Activated CD4-positive, alpha-beta T cell treated with anti-CD3 and anti-CD28 coated beads for 4 hours (primary cell): ENCODE measurements at regions not wholly inside any gene's neighbourhood (a gene's known extent, or its start where the extent isn't known, plus 50 kb on each side); places are given as distances from the start of the nearest gene placed in this dataset.
"Not testable (repeated sequence)": the region's sequence is repeated elsewhere in the genome, so short reads cannot be mapped to it uniquely, and the experiment has no call there.

ENCODE experiments used
- DNase-seq, 2 donors: peaks; one replicate each; pipeline ENCODE4 v3.0.0-alpha.2; 2020

DNA sequence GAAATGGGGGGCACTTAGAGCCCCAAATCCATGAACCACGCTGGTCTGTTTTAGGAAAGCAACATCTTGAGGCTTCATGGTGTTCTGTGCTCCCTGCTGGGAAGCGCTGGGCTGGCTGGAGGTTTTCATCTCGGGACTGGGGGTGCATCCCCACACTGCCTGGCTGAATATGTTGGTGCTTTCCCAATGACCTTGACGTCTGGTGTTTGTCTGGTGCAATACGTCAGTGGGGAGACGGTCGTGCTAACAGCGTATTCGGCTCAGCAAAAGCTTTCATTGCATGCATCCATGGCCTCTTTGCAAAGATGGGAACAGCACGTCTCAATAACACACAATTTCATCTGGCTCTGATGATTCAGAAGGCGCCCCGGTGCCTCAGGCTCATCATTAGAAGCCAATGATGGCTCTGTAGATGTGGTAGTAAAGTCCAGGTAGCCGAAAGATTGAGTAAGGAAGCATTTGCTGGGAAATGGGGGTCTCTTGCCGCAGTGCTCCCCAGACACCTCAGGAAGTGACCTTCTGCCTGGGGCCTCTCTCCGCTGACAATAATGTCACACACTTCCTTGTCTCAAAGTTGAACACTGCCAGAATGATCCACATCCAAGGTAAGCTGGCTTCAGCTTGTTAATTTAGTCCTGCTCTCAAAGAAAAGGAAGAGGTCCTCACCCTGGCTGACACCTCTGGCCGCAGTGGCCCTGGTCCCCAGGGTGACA is 97.7 kb downstream of the ING1 start:
- DNase-seq = no peak

DNA sequence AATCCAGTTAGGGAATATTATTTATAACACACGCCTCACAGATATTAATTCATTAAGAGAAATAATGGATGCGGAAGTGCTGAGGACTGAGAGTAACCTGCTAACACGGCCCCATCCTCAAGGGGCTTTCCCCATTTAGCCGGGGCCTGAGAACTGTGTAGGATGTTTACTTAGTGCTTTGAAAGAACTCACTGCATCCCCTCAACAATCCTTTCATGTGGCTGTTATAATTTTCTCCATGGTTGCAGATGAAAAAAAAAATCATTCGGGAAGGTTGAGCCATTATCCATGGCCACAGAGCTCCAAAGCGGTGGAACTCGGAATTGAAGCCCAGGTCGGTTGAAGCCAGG is 98.2 kb downstream of the ING1 start:
- no peak for DNase-seq

DNA sequence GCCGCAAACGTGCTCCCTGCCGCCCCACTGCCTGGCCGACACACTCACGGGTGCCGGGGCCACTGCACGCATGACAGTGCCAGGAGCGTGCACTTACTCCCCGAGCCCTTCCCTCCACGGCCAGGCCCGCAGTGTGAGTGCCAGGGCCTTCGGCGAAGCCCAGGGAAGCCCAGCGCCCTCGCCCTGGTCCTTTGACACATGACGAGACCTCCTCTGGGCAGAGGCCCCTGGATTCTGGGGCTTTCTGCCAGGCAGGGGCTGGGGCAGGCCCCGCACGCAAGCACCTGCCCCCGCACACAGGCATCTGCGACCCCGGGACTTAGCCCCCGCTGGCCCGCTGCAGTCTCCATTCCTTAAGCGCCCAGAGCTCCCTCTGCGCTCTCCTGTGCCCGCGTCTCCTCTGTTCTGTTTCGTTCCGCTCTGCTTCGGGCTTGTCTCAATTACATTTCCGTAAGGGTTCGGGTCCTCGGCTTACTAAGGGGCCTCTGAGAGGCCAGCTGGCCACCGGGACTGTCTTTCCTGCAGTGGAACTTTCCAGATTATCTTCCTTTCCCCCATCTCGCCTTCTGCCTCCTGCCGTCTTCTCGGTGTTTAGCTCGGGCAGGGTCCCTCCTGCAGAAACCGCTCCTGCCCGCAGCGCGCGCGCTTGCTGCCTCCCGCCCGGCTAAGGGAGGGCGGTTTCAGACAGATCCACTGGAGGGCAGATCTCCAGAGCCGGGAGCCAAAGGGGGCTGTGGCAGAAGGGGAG is 98.8 kb downstream of the ING1 start:
- no peak for DNase-seq

DNA sequence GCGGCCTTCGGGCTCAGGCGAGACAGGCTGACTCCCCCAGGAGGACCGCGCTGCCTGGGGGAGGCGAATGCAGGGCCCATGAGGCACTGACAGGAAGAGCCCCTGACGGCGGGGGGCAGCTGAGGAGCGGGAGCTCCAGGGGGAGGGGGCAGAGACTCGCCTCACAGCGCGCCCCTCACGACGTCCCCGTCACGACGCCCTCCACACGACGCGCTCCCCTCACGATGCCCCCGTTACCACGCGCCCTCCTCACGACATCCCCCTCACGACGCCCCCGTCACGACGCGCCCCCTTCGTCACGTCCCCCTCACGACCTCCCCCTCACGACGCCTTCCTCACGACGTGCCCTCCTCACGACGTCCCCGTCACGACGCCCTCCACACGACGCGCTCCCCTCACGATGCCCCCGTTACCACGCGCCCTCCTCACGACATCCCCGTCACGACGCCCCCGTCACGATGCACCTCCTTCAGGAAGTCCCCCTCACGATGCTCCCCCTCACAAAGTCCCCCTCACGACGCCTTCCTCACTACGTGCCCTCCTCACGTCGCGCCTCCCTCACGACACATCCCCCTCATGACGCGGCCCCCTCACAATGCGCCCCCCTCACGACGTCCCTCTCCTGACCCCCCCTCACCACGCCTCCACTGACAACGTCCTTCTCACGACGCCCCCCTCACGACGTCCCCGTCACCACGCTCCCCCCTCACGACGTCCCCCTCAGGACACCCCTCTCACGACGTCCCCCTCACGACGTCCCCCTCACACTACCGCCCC is 99.6 kb downstream of the ING1 start:
- DNase-seq = no peak

DNA sequence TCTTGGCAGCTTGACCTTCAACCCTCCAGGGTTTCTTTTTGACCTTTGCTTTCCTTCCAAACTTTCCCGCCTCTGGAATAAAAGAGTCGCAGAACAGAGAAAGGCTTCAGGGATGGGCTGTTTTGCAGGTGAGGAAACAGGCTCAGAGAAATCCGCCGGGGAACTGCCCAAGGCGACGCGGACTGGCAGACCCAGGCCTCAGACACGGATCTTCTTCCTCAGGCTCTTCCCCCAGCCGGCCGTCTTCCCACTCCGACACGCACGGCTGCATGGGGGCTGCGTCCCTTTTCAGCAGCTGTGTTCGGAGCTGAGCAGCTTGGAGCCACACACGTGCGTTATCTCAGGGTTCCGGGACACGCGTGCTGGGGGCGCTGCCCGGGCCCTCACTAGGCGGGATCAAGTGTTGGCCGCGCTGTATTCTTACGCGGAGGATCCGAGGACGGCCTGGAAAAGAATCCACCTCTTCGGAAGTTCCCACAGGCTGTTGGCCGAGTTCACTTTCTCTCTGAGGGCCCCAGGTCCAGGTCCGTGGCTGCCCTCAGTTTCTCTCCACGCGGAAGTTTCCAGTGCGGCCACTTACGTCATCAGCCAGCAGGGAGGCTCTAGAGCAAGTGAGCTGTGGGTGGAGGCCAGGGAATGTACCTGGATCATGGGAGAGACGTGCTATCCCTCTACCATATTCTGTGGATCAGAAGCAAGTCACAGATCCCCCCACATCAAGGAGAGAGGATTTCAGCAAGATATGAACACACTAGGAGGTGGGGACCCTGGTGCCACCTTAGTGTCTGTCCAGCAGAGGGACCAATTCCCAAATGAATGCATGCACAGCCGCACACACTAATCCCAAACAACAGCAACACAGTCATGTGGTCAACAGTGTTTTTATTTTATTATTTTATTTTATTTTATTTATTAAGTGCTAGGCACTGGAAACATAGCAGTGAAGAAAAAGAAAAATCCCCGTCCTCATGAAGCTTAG is 100.4 kb downstream of the ING1 start:
- no peak for DNase-seq

DNA sequence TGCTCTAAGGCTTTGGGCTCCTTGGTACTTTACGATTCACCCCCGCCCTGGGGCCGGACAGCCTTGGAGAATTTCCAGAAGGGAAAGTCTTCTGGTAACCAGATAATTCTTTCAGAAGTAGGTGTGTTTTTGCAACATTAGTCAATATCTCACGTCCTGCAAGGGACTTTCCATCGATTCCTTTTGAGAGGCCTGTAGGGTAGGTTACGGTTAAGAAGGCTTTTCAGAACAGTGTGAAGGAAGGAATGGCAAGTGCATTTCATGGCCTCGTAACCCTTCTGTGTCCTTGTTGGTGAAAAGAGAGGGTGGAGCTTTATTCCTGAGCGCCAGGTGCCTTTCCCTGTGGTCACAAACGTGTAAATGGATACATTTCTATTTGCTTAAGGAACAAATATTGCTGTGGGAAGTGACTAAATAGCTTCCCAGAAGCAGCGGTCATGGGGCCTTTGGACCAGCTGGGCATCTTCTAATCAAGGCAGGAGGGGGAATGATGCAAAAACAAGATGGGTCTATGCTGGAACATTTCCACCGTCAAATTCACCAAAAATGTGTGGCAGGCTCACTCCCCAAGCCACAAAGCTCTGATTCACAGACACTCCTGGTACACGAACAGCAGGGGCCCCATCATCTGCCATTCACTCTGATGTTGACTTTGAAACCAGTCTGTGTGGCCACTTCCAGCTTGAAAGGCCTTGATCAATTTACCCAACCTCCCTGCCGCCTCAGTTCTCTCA is 99.2 kb downstream of the ANKRD10 start:
- DNase-seq = no peak

DNA sequence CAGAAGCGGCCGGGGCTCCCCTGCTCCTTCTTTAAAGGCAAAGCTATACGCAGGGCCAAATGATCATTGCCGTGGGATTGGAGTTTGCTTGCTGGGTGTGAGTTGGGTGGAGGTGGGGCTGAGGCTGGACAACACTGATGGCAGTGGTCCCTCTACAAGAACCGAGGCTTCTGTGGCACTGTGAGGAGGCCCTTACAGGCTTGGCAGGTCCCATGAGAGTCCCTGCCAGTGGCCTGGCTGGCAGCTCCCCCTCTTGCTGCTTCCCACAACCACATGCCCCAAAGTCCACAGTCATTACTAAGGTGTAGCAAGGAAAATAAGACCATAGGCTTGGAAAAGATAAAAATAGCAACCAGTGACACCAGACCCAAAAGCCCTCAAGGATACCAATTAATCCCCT is 98.4 kb downstream of the ANKRD10 start:
- DNase-seq = no peak

DNA sequence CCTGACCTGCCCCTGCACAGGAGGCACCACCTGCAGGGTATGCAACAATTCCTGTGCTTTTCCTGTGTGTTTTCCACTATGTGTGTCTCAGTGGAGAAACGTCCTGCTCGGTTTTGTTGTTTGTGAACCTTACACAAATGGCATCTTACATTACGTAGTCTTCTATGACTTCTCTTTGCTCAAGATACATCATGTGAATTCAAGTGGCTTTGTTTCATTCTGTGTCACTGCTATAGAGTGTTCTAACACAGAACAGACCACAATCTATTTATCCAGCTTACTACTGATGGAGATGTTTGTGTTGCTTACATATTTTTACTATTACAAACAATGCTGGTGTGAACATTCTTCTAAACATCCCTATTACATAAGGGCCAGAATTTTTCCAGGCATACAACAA is 97.7 kb downstream of the ANKRD10 start:
- no peak for DNase-seq

DNA sequence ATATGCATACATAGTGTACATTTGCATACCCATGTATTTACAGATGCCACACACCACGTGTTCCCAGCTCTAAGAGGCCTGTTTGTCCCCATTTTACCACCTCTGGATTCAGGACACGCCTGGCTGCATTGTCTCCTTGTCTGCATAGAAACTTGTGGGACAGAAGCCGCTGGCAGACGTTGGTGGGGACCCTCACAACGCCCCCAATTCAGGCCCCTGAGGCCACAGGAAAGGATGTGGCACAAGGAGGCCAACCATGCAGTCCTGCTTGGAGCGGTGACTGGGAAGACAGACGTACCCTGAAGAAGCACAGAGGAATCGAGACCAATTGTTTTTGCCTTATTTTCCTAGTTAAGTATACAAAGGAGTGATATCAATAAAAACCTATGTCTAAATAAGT is 96.1 kb downstream of the ANKRD10 start:
- no peak for DNase-seq

DNA sequence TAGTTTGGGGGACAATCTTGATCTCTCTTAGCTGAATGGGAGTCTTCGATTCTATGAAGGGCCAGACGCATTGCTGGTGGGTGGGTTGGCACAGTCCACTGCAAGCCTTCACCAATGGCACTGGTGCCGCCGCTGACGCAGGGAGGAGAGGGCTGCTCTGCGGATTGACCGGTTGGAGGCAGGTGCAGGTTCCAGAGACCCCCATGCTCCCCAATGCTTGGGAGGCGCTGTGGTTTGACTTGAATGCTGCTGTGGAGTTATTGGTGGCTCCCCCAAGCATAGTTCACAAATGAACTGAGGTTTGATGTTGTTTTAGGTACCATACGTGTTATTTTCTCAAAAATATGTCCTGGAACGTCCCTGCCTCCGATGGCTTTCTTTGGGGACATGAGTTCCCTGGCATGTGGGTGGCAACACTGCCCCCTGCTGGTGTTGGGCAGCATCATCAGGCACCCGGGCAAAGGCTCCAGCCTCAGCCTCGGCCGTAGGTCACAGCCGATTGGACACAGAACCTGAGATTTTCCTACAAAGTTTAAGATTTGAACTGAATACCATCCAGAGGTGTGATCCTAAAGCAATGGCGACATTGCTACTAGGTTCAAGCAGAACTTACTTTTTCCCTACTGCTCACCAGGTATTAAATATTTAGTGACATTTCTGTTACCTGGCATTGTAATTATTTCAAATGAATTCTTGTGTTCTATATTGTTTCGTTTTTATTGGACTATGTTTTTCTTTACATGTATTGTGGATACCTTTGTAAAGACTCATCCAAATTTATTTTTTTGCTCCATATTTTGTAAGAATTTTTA is 95.5 kb downstream of the ANKRD10 start:
- DNase-seq = peak; percentile 69 to 76

DNA sequence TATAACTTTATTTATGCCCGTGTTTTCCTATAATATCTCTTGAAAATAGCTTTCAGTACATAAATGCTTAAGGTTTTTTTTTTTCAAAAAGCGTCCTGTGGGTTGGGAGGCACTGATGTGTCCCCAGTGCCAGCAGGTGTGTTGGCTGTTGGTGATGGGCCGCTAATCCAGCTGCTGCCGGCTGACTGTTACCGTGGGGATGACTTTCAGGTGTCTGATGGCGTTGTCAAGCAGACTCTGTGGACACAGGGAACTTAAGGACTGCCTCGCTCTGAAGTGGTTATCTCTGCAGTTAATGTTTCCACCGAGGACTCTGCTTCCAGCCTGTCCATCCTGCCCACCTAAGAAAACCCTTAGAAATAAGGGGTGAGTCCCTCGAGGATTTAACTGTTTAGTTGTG is 94.5 kb downstream of the ANKRD10 start:
- DNase-seq = no peak

DNA sequence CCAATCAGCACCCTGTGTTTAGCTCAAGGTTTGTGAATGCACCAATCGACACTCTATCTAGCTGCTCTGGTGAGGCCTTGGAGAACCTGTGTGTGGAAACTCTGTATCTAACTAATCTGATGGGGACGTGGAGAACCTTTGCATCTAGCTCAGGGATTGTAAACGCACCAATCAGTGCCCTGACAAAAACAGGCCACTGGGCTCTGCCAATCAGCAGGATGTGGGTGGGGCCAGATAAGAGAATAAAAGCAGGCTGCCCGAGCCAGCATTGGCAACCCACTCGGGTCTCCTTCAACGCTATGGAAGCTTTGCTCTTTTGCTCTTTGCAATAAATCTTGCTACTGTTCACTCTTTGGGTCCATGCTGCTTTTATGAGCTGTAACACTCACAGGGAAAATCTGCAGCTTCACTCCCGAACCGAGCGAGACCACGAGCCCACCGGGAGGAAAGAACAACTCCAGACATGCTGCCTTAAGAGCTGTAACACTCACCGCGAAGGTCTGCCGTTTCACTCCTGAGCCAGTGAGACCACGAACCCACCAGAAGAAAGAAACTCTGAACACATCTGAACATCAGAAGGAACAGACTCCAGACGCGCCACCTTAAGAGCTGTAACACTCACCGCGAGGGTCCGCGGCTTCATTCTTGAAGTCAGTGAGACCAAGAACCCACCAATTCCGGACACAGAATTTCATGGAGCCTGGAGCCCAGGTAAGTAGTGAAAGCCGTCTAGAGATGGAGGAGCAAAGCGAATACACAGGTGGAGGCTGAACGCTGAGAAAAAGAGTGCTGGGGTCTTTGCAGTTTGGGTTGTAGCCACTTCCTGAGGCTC is 92.8 kb downstream of the ANKRD10 start:
- not testable (repeated sequence) for DNase-seq

DNA sequence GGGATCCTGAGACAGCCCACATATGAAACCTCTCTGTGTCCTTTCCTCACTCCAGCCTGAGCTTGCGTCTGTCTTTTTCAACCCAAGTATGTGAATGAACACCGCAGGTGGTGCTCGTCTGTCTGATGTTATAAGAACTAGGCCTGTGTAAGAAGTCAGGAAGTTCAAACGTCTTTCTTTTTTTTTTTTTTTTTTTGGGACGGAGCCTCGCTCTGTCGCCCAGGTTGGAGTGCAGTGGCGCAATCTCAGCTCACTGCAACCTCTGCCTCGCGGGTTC is 92.3 kb downstream of the ANKRD10 start:
- DNase-seq = no peak

DNA sequence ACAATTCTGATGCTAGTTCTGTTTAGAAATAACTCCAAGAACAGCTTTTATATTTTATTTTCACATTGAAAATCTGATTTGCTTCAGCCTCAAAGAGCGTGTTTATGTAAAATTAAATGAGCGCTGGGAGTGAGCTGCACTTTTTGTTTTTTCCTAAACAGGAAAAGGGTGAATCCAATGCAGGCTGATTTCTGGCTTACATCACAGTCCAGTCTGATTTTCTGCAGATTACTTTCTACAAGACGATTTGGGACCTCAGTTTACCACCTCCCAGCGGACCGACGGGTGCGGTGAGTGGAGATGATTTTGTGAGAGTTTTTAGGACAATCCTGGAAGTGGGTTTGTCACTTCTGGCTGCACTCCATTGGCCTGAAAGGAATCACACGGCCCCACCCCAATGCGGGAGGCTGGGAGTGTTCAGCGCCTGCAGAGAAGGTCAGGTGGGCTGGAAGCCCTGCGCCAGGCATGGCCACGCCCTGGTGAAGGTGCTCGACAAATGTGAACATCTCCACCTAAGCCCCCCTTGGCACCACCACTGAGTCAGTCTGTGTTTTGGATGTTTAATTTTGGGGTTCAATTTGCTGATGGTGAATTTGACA is 90.1 kb downstream of the ANKRD10 start:
- DNase-seq = no peak

DNA sequence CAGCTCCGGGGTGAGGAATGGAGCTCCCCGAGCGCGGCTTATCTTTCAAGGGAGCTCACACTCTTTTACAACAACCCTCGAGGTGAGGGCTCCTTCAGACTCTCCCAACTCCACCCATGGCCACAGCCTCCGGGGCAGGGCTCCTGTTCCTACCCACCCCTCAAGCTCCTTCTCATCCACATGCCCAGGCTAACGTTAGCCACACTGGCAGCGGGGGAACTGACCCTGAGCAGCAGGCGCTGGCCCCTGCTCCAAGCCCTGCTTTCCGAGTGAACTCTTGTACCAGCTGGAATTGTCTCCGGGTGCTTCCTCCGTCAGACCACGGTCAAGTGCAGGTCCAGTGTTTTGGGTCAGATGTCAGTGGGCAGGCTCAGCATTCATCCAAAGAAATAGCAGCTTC is 89.4 kb downstream of the ANKRD10 start:
- no peak for DNase-seq

DNA sequence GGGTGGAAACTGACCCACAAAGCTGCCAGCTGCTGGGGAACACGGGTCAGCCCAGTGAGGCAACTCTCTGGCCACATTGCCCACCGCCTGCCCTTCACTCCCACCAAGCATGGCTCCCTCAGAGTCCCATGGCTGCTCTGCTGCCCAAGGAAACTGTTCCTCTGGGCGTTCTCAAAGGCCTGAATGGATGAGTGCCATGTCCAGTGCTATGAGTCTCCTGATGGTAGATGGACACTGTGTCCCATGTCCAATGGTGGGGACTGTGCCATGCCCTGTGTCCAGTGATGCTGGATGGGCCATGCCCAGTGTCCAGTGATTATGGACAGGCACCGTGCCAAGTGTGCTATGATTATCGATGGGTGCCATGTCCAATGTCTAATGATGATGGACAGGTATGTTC is 88.8 kb downstream of the ANKRD10 start:
- no peak for DNase-seq

DNA sequence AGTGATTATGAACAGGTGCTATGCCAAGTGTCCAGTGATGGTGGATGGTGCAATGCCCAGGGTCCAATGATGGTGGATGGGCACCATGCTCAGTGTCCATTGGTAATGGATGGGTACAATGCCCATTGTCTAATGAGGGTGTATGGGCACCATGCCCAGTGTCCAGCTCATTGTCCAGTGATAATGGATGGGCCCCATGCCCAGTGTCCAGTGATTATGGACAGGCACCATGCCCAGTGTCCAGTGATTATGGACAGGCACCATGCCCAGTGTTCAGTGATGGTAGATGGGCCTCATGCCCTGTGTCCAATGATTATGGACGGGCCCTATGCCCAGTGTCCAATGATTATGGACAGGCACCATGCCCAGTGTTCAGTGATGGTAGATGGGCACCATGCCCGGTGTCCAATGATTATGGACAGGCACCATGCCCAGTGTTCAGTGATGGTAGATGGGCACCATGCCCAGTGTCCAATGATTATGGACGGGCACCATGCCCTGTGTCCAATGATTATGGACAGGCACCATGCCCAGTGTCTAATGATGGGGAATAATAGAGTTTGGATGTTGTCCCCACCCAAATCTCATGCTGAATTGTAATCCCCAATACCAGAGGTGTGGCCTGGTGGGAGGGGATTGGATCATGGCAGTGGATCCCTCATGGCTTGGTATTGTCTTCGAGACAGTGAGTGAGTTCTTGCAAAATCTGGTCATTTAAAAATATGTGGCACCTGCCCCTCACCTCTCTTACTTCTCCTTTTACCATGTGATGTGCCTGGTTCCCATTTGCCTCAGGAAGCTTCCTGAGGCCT is 87.8 kb downstream of the ANKRD10 start:
- DNase-seq = no peak
